ENCODE measurements at regions not wholly inside any gene's neighbourhood (a gene's known extent, or its start where the extent isn't known, plus 50 kb on each side); places are given as distances from the start of the nearest gene placed in this dataset.

DNA sequence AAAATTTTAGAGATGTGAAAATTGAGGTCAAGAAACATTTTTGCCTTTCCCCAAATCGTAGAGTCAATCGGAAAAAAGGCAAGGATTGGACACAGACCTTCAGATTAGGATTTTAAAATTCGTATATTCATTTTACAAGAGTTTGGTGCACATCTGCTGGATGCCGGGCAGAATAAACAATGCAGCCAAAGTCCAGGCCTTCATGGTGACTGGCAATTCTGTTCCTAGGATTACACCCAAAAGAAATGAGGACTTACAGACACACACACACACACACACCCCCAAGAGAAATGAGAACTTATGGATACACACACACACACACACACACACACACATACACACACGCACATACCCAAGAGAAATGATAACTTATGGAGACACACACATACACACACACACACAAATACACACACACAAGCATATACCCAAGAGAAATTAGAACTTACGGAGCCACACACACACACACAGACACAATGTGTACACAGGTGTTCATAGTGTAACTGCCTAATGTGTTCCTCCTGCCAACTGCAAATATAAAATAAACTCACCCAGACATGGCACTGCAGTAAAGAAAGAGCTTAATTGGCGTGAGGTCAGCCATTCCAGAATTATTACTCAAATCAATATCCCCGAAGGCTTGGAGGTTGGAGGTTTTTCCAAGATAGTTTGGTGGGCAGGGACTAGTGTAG lies 165.7 kb upstream of the STS start:
- TF ChIP-seq, protein P1, sequence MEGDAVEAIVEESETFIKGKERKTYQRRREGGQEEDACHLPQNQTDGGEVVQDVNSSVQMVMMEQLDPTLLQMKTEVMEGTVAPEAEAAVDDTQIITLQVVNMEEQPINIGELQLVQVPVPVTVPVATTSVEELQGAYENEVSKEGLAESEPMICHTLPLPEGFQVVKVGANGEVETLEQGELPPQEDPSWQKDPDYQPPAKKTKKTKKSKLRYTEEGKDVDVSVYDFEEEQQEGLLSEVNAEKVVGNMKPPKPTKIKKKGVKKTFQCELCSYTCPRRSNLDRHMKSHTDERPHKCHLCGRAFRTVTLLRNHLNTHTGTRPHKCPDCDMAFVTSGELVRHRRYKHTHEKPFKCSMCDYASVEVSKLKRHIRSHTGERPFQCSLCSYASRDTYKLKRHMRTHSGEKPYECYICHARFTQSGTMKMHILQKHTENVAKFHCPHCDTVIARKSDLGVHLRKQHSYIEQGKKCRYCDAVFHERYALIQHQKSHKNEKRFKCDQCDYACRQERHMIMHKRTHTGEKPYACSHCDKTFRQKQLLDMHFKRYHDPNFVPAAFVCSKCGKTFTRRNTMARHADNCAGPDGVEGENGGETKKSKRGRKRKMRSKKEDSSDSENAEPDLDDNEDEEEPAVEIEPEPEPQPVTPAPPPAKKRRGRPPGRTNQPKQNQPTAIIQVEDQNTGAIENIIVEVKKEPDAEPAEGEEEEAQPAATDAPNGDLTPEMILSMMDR (IDR thresholded peaks at IDR 0.05; ENCODE audit: low read length): no peak
- no peak for TF ChIP-seq EZH2 (IDR thresholded peaks at IDR 0.05; ENCODE audit: borderline replicate concordance, low read length)

All from OCI-LY1 (cell line).